ENCODE measurements at regions not wholly inside any gene's neighbourhood (a gene's known extent, or its start where the extent isn't known, plus 50 kb on each side); places are given as distances from the start of the nearest gene placed in this dataset.

GRCh38 chr6:155959898-155960495 is 504.4 kb upstream of the NOX3 start:
- H3K4me3 ChIP-seq (ENCODE audit: low read depth, low read length) = no peak overlapping the region
- no peak for TF ChIP-seq CTCF (IDR thresholded peaks at IDR 0.05; ENCODE audit: borderline replicate concordance, insufficient read depth, low read depth, low read length)

- TF ChIP-seq CTCF (IDR thresholded peaks at IDR 0.05; ENCODE audit: borderline replicate concordance, insufficient read depth, low read depth, low read length) = no peak
- H3K4me3 ChIP-seq (ENCODE audit: low read depth, low read length) = no peak overlapping the region
Measured at GRCh38 chr6:155958550-155958949, 502.9 kb upstream of the NOX3 start.

GRCh38 chr6:155955038-155955437 is 499.4 kb upstream of the NOX3 start:
- H3K4me3 ChIP-seq (ENCODE audit: low read depth, low read length) = no peak overlapping the region
- no peak for TF ChIP-seq CTCF (IDR thresholded peaks at IDR 0.05; ENCODE audit: borderline replicate concordance, insufficient read depth, low read depth, low read length)

- no peak overlapping the region for H3K4me3 ChIP-seq (ENCODE audit: low read depth, low read length)
- TF ChIP-seq CTCF (IDR thresholded peaks at IDR 0.05; ENCODE audit: borderline replicate concordance, insufficient read depth, low read depth, low read length) = no peak
Measured at GRCh38 chr6:155954149-155954548, 498.5 kb upstream of the NOX3 start.

- no peak for TF ChIP-seq CTCF (IDR thresholded peaks at IDR 0.05; ENCODE audit: borderline replicate concordance, insufficient read depth, low read depth, low read length)
- no peak overlapping the region for H3K4me3 ChIP-seq (ENCODE audit: low read depth, low read length)
Measured at GRCh38 chr6:155949256-155949655, 493.6 kb upstream of the NOX3 start.

- no peak overlapping the region for H3K4me3 ChIP-seq (ENCODE audit: low read depth, low read length)
- TF ChIP-seq CTCF (IDR thresholded peaks at IDR 0.05; ENCODE audit: borderline replicate concordance, insufficient read depth, low read depth, low read length) = no peak
Measured at GRCh38 chr6:155946860-155947259, 491.2 kb upstream of the NOX3 start.

- no peak for TF ChIP-seq CTCF (IDR thresholded peaks at IDR 0.05; ENCODE audit: borderline replicate concordance, insufficient read depth, low read depth, low read length)
Measured at GRCh38 chr6:155943635-155944034, 488.0 kb upstream of the NOX3 start.

More at GRCh38 chr6:155943635-155944034, 488.0 kb upstream of the NOX3 start:
- no peak overlapping the region for H3K4me3 ChIP-seq (ENCODE audit: low read depth, low read length)
